ENCODE measurements at regions not wholly inside any gene's neighbourhood (a gene's known extent, or its start where the extent isn't known, plus 50 kb on each side); places are given as distances from the start of the nearest gene placed in this dataset.
"Not testable (repeated sequence)": the region's sequence is repeated elsewhere in the genome, so short reads cannot be mapped to it uniquely, and the experiment has no call there.

DNA sequence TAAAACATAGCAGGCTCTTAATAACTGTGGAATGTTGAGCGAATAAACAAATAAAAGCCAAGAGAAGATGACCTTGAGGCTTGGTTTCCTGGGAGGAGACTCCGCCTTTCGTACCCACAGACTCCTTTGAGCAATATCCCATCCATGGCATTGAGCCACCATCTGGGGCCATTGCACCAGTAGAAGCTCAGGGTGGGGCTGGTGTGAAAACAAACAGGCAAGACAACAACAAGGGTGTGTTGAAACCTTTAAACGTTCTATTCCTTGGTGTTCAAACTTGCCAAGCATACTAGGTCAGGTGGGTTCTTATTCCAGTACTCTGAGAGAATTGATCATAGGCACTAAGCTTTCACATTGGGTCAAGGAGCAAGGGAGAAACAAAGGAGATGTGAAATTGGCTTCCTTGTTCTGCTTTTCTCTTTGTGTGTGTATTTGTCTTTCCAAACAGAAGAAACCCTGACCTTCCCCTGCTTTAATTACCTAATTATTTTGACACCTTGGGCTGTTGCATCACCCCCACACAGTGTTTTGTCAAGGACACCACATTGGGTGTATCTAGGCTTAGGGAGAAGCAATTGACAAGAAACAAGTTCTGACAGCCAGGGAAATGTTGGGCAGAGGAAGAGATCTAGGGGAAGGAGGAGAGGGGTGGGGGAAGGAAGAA lies 105.1 kb upstream of the BCL6 start:
- no peak for TF ChIP-seq CTCF (IDR thresholded peaks at IDR 0.05; ENCODE audit: insufficient read depth, low read depth, low read length, missing control alignments)
- no peak for DNase-seq (ENCODE audit: low read depth)
- no peak overlapping the region for H3K4me3 ChIP-seq (ENCODE audit: low read depth, low read length)

GRCh38 chr3:187852842-187853730 lies 107.8 kb upstream of the BCL6 start:
- H3K4me3 ChIP-seq (ENCODE audit: low read depth, low read length) = no peak overlapping the region
- DNase-seq (ENCODE audit: low read depth) = no peak
- no peak for TF ChIP-seq CTCF (IDR thresholded peaks at IDR 0.05; ENCODE audit: insufficient read depth, low read depth, low read length, missing control alignments)

- no peak for TF ChIP-seq CTCF (IDR thresholded peaks at IDR 0.05; ENCODE audit: insufficient read depth, low read depth, low read length, missing control alignments)
- DNase-seq (ENCODE audit: low read depth) = no peak
- no peak overlapping the region for H3K4me3 ChIP-seq (ENCODE audit: low read depth, low read length)
These were observed 109.9 kb upstream of the BCL6 start for GRCh38 chr3:187855131-187855530.

- no peak overlapping the region for H3K4me3 ChIP-seq (ENCODE audit: low read depth, low read length)
- no peak for TF ChIP-seq CTCF (IDR thresholded peaks at IDR 0.05; ENCODE audit: insufficient read depth, low read depth, low read length, missing control alignments)
- DNase-seq (ENCODE audit: low read depth) = no peak
These were observed 111.3 kb upstream of the BCL6 start for GRCh38 chr3:187856555-187856954.

DNA sequence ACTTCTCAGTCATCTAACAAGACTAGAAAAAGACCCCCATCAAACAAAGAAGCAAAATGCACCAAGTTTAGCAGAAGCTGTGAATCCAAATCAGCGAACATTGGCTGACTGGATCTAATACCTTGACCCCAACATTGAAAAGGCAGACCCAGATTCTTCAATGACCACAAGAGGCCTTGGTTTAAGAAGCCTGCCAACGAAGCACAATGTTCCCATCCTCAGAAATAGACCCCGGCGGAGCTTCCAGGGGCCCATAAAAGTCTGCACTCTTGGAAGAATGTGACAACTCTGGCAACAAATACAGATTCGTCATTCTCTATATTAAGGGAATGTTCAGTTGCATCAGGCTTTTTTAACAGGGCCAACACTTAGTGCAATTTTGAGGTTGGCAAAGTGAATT lies 112.8 kb upstream of the BCL6 start:
- no peak overlapping the region for H3K4me3 ChIP-seq (ENCODE audit: low read depth, low read length)
- no peak for DNase-seq (ENCODE audit: low read depth)
- no peak for TF ChIP-seq CTCF (IDR thresholded peaks at IDR 0.05; ENCODE audit: insufficient read depth, low read depth, low read length, missing control alignments)

DNA sequence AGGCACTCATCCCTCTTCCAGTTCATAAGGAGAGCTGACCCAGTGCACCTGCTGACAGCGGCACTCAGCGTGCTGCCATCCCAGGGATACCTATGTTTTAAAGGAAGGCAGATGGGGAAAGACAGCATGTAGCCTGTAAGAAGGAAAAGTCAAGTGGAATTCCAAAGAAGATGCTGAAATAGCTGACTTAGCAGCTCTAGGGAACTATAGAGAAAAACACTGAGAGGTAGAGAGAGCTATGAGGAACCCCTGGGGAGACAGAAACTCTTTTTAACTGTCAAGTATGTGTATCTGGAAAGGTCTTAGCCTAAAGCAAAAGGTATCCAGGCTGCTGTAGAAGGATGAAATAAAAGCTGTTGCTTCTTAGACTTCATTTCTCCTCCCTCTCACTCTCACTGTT lies 113.4 kb upstream of the BCL6 start:
- DNase-seq (ENCODE audit: low read depth) = no peak
- no peak for TF ChIP-seq CTCF (IDR thresholded peaks at IDR 0.05; ENCODE audit: insufficient read depth, low read depth, low read length, missing control alignments)
- no peak overlapping the region for H3K4me3 ChIP-seq (ENCODE audit: low read depth, low read length)

DNA sequence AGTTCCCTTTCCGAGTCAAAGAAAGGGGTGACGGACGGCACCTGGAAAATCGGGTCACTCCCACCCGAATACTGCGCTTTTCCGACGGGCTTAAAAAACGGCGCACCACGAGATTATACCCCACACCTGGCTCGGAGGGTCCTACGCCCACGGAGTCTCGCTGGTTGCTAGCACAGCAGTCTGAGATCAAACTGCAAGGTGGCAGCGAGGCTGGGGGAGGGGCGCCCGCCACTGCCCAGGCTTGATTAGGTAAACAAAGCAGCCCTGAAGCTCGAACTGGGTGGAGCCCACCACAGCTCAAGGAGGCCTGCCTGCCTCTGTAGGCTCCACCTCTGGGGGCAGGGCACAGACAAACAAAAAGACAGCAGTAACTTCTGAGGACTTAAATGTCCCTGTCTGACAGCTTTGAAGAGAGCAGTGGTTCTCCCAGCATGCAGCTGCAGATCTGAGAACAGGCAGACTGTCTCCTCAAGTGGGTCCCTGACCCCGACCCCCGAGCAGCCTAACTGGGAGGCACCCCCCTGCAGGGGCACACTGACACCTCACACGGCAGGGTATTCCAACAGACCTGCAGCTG lies 117.5 kb upstream of the BCL6 start:
- not testable (repeated sequence) for H3K4me3 ChIP-seq (ENCODE audit: low read depth, low read length)

More for the DNA sequence above, 117.5 kb upstream of the BCL6 start:
- DNase-seq (ENCODE audit: low read depth) = not testable (repeated sequence)
